ENCODE measurements at regions not wholly inside any gene's neighbourhood (a gene's known extent, or its start where the extent isn't known, plus 50 kb on each side); places are given as distances from the start of the nearest gene placed in this dataset.

DNA sequence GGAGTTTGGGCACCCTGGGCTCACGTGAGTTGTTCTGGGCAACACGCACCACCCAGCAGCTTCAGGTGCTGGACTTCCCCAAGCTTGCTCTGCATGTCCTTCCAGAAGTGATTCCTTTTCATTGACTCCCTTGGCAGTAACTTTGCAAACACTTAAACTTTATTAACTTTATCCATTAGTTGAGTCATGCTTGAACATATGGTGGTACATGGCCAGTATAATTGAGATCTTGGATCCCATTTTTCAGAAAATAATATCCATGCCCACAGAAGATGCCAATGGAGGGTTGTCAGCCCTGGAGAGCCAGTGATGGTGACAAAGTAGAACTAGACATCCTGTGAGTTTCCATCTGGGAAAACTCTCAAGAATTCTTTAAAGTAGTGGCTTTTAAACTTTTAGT is 144.2 kb downstream of the COPS8 start:
- H3K27ac ChIP-seq (replicated peaks) = no peak overlapping the region
- no peak for DNase-seq (ENCODE audit: low read depth in 1 of 2, low spot score in 1 of 2)
- TF ChIP-seq, protein P1, sequence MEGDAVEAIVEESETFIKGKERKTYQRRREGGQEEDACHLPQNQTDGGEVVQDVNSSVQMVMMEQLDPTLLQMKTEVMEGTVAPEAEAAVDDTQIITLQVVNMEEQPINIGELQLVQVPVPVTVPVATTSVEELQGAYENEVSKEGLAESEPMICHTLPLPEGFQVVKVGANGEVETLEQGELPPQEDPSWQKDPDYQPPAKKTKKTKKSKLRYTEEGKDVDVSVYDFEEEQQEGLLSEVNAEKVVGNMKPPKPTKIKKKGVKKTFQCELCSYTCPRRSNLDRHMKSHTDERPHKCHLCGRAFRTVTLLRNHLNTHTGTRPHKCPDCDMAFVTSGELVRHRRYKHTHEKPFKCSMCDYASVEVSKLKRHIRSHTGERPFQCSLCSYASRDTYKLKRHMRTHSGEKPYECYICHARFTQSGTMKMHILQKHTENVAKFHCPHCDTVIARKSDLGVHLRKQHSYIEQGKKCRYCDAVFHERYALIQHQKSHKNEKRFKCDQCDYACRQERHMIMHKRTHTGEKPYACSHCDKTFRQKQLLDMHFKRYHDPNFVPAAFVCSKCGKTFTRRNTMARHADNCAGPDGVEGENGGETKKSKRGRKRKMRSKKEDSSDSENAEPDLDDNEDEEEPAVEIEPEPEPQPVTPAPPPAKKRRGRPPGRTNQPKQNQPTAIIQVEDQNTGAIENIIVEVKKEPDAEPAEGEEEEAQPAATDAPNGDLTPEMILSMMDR (IDR thresholded peaks at IDR 0.05; ENCODE audit: insufficient read depth, low read length) = no peak
- TF ChIP-seq SPI1 (IDR thresholded peaks at IDR 0.05; ENCODE audit: borderline replicate concordance, low read depth) = no peak
- TF ChIP-seq GABPA (IDR thresholded peaks at IDR 0.05; ENCODE audit: low read depth) = no peak
- TF ChIP-seq, protein P2, sequence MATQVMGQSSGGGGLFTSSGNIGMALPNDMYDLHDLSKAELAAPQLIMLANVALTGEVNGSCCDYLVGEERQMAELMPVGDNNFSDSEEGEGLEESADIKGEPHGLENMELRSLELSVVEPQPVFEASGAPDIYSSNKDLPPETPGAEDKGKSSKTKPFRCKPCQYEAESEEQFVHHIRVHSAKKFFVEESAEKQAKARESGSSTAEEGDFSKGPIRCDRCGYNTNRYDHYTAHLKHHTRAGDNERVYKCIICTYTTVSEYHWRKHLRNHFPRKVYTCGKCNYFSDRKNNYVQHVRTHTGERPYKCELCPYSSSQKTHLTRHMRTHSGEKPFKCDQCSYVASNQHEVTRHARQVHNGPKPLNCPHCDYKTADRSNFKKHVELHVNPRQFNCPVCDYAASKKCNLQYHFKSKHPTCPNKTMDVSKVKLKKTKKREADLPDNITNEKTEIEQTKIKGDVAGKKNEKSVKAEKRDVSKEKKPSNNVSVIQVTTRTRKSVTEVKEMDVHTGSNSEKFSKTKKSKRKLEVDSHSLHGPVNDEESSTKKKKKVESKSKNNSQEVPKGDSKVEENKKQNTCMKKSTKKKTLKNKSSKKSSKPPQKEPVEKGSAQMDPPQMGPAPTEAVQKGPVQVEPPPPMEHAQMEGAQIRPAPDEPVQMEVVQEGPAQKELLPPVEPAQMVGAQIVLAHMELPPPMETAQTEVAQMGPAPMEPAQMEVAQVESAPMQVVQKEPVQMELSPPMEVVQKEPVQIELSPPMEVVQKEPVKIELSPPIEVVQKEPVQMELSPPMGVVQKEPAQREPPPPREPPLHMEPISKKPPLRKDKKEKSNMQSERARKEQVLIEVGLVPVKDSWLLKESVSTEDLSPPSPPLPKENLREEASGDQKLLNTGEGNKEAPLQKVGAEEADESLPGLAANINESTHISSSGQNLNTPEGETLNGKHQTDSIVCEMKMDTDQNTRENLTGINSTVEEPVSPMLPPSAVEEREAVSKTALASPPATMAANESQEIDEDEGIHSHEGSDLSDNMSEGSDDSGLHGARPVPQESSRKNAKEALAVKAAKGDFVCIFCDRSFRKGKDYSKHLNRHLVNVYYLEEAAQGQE (IDR thresholded peaks at IDR 0.05; ENCODE audit: insufficient replicate concordance, low read depth) = no peak
- TF ChIP-seq POLR2AphosphoS5 (IDR thresholded peaks at IDR 0.05; ENCODE audit: low read depth) = no peak
- H3K4me3 ChIP-seq (replicated peaks; ENCODE audit: insufficient read depth, low read length) = no peak overlapping the region
- H3K27me3 ChIP-seq (ENCODE audit: insufficient read depth, poor library complexity, severe bottlenecking) = no peaks in the 10 kb centered on the region

DNA sequence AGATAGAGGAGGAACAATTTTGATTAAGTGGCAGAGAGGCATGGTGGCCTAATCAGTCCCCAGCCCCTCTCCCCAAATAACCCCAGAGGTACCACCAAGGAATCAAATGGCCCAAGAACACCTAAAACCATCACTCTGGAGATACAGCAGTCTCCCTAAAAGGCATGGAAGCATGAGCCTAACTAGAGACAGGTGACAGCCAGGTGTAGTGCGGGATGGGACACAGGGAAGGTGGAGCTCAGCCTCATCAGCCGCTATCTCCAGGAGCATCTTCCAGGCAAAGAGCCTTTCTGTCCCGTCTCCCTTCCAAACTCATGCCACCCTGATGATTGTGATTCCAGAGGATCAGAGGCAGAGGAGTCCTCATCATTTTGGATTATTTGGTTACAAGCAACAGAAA is 144.7 kb downstream of the COPS8 start:
- DNase-seq (ENCODE audit: low read depth in 1 of 2, low spot score in 1 of 2) = no peak
- Histone ChIP-seq H3K27me3 (ENCODE audit: insufficient read depth, poor library complexity, severe bottlenecking) (no peaks in the 10 kb centered on the region), H3K27ac (replicated peaks) (no peak overlapping the region), H3K4me3 (replicated peaks; ENCODE audit: insufficient read depth, low read length) (no peak overlapping the region)
- TF ChIP-seq POLR2AphosphoS5 (IDR thresholded peaks at IDR 0.05; ENCODE audit: low read depth) (no peak), GABPA (IDR thresholded peaks at IDR 0.05; ENCODE audit: low read depth) (no peak), SPI1 (IDR thresholded peaks at IDR 0.05; ENCODE audit: borderline replicate concordance, low read depth) (no peak)
- TF ChIP-seq, protein P2 (IDR thresholded peaks at IDR 0.05; ENCODE audit: insufficient replicate concordance, low read depth) = no peak
- TF ChIP-seq, protein P1 (IDR thresholded peaks at IDR 0.05; ENCODE audit: insufficient read depth, low read length) = no peak

DNA sequence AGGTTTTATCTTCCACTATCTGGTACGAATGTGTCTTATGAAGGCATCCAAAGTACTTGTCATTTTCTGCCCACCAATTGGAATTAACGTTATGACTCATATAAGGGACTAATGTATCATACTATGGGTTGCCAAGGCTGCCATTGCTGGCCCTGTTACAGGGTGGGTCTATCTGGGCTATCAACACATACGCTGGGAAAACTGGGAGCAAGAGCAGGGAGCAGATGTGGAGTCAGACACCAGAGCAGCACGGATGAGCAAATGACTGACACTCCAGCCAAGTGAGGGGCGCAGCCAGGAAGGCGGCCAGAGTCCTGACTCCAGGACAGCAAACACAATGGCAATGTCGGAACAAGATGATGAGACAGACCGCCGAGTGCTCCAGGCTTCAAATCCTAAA is 145.9 kb downstream of the COPS8 start:
- Histone ChIP-seq H3K27ac (replicated peaks) (no peak overlapping the region), H3K4me3 (replicated peaks; ENCODE audit: insufficient read depth, low read length) (no peak overlapping the region)
- TF ChIP-seq, protein P2 (IDR thresholded peaks at IDR 0.05; ENCODE audit: insufficient replicate concordance, low read depth) = no peak
- TF ChIP-seq GABPA (IDR thresholded peaks at IDR 0.05; ENCODE audit: low read depth) (no peak), SPI1 (IDR thresholded peaks at IDR 0.05; ENCODE audit: borderline replicate concordance, low read depth) (no peak), POLR2AphosphoS5 (IDR thresholded peaks at IDR 0.05; ENCODE audit: low read depth) (no peak)
- TF ChIP-seq, protein P1 (IDR thresholded peaks at IDR 0.05; ENCODE audit: insufficient read depth, low read length) = no peak

More for the DNA sequence above, 145.9 kb downstream of the COPS8 start:
- DNase-seq (ENCODE audit: low read depth in 1 of 2, low spot score in 1 of 2) = no peak
- H3K27me3 ChIP-seq (ENCODE audit: insufficient read depth, poor library complexity, severe bottlenecking) = no peaks in the 10 kb centered on the region
